ENCODE measurements at regions not wholly inside any gene's neighbourhood (a gene's known extent, or its start where the extent isn't known, plus 50 kb on each side); places are given as distances from the start of the nearest gene placed in this dataset.

- no peak for TF ChIP-seq CEBPZ (IDR thresholded peaks at IDR 0.05; ENCODE audit: low read depth, low read length)
Observed at GRCh38 chr6:67045076-67045475, 1338.0 kb upstream of the EYS start (continued).

GRCh38 chr6:67031451-67031850, 1324.4 kb upstream of the EYS start:
- intact Hi-C loops (cut with micrococcal nuclease; ENCODE audit: unreplicated experiment) = no loop called here
- no peak overlapping the region for H2AFZ ChIP-seq (ENCODE audit: control insufficient read depth, low read depth, low read length)
- no peak for DNase-seq (ENCODE audit: low read depth, low spot score)
- no peak overlapping the region for H3K9ac ChIP-seq (ENCODE audit: control insufficient read depth, insufficient read depth, low read length)
- no peak overlapping the region for H3K4me3 ChIP-seq
- H3K4me2 ChIP-seq (ENCODE audit: control insufficient read depth, insufficient read depth) = no peak overlapping the region
- H3K9me3 ChIP-seq (replicated peaks; ENCODE audit: control insufficient read depth, insufficient read depth, low read length) = no peaks in the 10 kb centered on the region
- no TSS peak for BruUV-seq (replicated peaks)
- H3K27ac ChIP-seq (ENCODE audit: control insufficient read depth, insufficient read depth) = no peak overlapping the region
- no peak for FAIRE-seq
- no peak for ATAC-seq
- ChIA-PET CTCF (no interaction called here), RAD21 (ENCODE audit: unreplicated experiment) (no interaction called here), POLR2A (no interaction called here), SMC1A (ENCODE audit: uncharacterized antibody, unreplicated experiment) (interaction anchor here (1.5 kb wide), 1 partner anchor 8 kb away, joined by 3 read pairs; no protein-coding TSS in a partner anchor)
- H4K20me1 ChIP-seq (ENCODE audit: control insufficient read depth, insufficient read depth) = no peaks in the 10 kb centered on the region
- no peaks in the 10 kb centered on the region for H3K36me3 ChIP-seq (ENCODE audit: control insufficient read depth in 2 of 2, insufficient read depth in 2 of 2, low read length in 1 of 2)
- in situ Hi-C loops (cut with MboI) = no loop called here
- H3K4me1 ChIP-seq (ENCODE audit: control insufficient read depth, insufficient read depth, low read length) = no peaks in the 10 kb centered on the region
- 60% methylated on average over 9 of the region's 9 CpGs for WGBS (ENCODE audit: insufficient coverage, insufficient replicate concordance, low lambda C conversion rate, missing lambda C conversion rate)
- H3K27me3 ChIP-seq (replicated peaks in 1 of 2; ENCODE audit: control insufficient read depth in 2 of 2, insufficient read depth in 2 of 2, low read length in 1 of 2) = no peaks in the 10 kb centered on the region
- H3K79me2 ChIP-seq (ENCODE audit: control insufficient read depth, insufficient read depth, low read length) = no peaks in the 10 kb centered on the region
- TF ChIP-seq MYC (IDR thresholded peaks at IDR 0.05; ENCODE audit: insufficient read depth, insufficient read length, insufficient replicate concordance, low read length, severe bottlenecking) (no peak), CEBPB (IDR thresholded peaks at IDR 0.05; ENCODE audit: borderline replicate concordance in 1 of 2, low read depth in 2 of 2, low read length in 2 of 2) (no peak), RELA (IDR thresholded peaks at IDR 0.05; ENCODE audit: borderline replicate concordance, partially characterized antibody) (no peak), PBX3 (IDR thresholded peaks at IDR 0.05; ENCODE audit: insufficient replicate concordance, low read depth, low read length) (no peak), BCLAF1 (IDR thresholded peaks at IDR 0.05) (no peak), SREBF1 (IDR thresholded peaks at IDR 0.05; ENCODE audit: low read length) (no peak), NFYB (IDR thresholded peaks at IDR 0.05; ENCODE audit: insufficient read depth, low read depth, low read length) (no peak), MLLT1 (IDR thresholded peaks at IDR 0.05) (no peak), TBL1XR1 (IDR thresholded peaks at IDR 0.05; ENCODE audit: low read depth, low read length) (no peak), PKNOX1 (IDR thresholded peaks at IDR 0.05) (no peak), RCOR1 (conservative IDR thresholded peaks at IDR 0.05; ENCODE audit: low read depth, low read length) (no peak), POLR2AphosphoS5 (IDR thresholded peaks at IDR 0.05; ENCODE audit: low read length) (no peak)
